Activated CD8-positive, alpha-beta memory T cell treated with anti-CD3 and anti-CD28 coated beads, Interleukin-2, amount 50 U/mL, for 1 hour (primary cell): ENCODE measurements at regions not wholly inside any gene's neighbourhood (a gene's known extent, or its start where the extent isn't known, plus 50 kb on each side); places are given as distances from the start of the nearest gene placed in this dataset.

Experiments used
- DNase-seq: peaks from one replicate; pipeline ENCODE4 v3.0.0-alpha.2; 2020; ENCODE audit errors: extremely low read depth

DNA sequence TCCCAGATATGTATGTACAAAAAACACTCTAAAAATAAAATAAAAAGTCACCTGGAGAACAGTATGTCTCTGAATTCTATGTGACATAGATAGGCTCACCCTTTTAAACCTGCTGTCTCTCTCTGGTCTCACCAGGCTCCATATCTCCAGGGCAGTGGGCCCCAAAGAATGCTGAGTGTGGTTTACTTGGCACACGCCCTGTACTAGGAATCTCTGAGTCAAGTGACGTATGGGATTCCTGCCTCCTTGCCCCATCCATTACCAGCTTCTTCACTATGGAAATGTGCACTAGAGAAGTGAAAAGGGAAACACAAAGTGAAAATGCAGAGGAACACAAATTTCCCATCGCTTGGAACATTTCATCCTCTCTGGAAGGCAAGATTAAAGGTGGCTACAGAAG lies 722.2 kb upstream of the TENM4 start:
- DNase-seq = no peak

DNA sequence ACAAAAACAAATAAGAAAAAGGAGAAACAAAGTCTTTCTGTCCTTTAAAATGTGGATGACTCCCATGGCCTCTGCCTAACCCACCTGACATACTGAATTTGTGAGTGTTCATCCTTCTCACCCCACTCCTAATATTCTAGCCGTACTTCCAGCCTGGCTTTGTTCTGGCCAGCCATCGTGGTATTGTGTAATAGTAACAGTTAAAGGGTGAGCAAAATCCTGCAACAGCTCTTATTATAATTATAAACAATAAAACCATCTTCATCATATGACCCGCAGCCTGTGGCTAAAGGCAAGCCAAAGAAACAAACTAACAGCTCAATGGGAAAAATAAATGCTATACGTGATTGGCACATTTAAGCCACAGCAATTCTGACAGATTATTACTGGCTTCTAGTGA lies 721.6 kb upstream of the TENM4 start:
- DNase-seq = no peak

DNA sequence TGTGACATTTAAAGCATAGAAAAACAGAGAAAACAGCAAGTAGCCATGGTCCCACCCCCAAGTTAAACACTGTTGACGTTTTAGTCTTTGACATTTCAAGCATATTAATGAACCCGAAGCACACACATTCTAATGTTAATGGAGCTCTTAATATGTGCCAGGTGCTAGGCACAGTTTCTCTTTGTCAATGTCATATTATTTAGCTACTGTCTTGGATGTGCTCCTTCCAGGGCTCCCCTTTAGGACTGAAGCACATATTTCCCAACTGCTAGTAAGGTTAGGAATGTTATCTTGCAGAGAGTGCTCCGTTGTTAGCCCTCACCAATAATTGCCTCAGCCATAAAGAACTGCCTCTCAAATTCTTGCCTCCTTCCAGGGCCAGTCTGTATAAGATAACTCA lies 716.6 kb upstream of the TENM4 start:
- DNase-seq = no peak

DNA sequence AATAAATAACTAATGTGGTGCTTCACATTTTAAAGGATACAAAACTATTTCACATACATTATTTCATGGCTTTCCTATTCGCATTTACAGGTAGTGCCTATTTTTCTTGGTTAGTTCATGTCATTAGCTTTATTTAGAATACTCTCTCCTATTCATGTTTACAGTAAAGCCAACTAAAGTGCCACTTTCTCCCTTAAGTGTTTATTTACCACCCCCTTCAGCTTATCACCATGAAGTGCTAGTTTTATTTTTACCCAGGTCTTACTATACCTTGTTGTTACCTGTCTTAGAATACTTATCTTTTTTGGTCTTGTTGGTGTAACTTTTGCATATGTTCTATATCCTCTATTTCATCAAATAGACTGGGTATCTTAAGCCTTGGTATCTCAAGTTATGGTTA lies 715.2 kb upstream of the TENM4 start:
- DNase-seq = no peak

DNA sequence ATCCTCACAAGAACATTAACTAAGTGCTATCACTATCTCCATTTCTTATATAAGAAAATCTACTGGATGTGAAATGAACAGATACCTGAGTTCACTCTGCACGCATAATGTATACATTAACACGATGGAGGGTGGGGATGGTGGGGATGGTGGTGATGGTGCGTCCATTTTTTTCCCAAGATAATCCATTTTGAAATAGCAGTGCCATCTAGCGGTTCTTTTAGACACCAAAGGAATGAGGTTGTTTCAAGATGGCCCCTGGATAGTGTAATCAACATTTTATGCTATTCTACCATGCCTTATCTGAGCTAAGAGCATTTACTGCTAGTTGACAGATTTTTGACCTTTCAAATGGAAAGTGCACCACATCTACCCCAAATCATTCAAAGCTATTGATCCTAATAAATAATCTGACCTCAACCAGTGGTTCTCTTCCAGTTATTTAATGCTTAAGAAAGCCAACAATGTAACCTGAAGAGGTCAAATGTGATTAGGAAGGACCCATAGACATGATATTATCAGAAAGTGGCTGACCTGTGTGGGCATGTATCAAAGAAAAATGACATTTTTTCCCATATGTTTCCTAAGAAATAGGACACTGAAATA lies 714.7 kb upstream of the TENM4 start:
- no peak for DNase-seq

DNA sequence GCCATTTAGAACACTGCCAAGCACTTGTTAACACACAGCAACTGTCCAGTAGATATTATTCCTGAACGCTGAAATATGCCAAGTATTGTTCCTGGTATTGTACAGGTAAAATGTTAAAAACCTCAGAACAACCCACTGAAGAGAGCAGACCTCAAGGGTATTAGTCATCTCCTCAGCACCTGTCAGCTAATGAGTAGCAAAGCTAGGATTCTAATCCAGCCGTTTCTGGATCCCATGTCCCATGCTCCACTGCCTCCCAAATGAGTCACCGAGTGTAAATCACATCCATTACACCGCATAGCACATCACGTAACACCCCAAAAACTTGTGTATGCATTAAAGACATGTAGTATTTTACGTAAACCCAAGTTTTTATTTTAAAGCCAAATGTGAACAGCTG lies 705.4 kb upstream of the TENM4 start:
- DNase-seq = no peak

DNA sequence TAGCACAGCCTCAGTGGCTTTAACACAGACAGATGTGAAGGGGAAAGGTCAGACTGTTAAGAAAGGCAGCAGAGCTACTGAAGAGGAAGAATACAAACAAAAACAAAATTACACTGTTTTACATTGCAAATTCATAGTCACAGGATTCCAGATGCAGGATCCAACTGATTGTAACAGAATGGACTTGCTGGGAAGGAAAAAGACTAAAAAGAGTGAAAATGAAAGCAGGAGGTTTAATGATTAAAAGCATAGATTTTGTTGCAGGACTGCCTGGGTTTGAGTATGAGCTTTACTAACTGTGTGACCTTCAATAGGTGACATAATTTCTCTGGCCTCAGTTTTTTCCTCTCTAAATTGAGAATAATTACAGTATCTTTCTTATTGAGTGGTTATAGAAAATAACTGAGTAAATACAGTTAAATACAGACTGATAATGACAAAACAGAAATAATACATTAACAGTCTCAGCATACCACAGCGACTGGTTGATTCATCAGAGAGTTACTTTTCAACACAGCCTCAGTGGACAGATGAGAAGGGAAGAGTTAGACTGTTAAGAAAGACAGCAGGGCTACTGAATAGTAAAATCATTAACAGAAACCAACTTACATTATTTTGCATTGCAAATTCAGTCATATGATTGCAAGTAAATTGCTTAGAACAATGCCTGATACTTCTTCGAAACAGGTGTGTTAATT lies 704.2 kb upstream of the TENM4 start:
- no peak for DNase-seq

DNA sequence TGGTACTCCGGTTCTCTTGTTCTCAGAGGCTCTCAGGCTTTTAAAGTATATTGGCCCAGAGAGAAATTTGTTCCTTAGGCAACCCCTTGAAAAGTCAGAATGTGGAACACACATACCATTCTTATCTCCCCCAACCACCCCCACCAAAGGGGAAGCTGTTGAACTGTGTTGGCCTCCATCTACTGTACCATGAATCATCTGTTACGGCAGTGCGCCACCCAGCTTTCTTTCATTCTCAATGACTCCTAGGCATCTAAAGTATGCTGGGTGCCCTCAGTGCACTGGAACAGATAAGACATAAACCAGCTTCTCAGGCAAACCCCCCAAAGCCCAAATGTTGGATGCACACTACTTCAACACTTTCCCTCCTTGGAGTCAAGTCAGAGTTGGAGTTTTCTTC lies 696.2 kb upstream of the TENM4 start:
- DNase-seq = no peak

DNA sequence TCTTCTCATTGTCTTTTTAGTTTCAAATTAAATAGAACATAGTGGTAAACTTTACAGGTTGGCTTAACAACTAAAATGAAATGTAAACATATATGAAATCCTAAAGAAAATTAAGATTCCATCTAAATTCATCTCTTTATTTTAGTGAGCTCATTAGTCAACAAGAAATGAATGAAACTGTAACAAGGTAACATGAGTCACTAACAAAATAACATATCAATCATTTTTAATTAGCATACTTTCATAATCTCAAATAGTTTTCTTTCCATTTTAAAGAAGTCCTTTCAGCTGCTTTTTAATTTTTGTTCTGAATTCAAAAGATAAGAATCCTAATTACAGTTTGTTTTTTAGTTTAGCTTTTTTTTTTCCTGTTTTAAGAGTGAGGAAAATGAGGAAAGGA lies 688.6 kb upstream of the TENM4 start:
- no peak for DNase-seq

DNA sequence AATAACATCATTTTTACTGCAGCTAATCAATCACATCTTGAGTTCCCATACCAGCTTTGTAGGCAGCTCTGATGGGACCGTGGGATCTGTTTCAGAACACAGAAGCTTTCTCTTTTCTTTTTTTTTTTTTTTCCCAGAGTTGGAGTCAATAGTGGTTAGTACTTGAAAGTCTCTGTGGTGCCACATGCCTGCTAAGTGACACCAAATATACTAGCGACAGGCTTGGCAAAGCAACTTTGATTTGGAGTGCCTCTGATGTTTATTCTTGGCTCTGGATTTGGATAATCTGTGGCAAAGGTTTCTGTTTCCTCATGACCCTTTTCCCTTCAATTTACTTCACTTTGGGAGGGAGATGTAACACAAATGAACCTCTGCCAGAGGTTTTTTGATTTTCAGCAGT lies 681.4 kb upstream of the TENM4 start:
- DNase-seq = no peak

DNA sequence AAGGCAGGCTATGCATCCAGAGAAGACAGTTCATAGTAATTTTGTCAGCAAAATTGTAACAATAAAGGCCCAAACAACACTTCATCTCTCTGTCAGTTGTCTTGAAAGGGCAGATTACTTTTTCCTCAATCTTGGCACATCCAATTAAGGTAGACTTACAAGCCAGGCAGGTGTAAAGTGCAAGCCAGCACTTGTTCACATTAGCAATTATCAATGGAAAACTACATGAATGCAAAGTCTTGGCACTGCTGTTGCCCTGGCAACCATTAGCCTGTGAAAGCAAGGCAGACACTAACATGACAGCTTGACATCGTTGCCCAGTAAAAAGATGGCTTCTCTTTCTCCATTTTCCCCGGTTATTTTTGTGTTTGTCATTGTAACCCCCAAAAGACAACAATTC lies 677.2 kb upstream of the TENM4 start:
- no peak for DNase-seq

DNA sequence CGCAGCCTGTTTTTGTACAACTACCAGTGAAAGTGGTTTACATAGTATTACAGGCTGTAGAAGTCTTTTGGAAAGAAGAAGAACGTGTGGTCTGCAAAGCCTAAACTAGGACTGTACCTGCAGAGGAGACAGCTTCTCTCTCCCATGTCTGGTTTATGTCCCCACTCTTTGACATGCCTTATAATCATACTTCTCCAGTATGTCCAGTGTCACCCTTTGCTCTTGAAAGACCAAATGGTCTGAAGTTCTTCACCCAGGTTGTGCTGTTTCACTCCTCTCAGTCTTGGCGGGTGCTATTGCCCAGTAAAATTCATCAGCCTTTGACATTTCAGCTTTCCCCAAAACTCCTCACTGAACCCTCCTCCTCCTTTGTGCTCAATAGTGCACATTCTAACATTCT lies 676.0 kb upstream of the TENM4 start:
- no peak for DNase-seq

DNA sequence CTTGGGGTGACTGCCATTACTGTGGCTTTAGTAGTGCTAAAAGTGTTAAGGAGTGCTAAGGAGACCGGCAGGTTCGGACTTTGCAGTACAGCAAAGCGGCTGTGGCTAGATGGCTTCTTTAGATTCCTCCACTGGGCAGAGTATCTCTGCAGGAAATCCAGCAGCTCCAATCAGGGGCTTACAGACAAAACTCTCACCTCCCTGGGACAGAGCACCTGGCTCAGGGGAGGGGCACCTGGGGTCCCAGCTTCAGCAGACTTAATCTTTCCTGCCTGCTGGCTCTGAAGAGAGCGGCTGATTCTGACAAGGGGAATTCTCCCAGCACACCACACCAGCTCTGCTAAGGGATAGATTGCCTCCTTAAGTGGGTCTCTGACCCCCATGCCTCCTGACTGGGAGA lies 668.8 kb upstream of the TENM4 start:
- no peak for DNase-seq

DNA sequence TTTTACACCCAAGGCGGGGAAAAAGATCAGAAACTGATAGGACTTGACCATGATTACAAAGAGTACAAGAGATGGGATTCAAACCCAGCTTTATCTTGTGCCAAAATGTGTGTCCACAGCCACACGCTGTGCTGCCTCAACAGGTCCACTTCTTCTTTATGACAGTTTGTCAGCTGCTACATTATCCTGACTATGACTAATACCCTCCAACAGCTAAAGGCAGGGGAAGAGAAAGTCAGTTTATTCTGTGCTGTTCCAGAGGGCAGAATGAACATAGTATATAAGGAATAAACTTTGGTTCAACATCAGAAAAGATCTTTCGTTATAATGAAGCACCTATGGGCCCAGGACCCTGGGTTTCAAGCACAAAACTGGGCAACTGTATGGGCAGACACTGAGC lies 668.2 kb upstream of the TENM4 start:
- no peak for DNase-seq

DNA sequence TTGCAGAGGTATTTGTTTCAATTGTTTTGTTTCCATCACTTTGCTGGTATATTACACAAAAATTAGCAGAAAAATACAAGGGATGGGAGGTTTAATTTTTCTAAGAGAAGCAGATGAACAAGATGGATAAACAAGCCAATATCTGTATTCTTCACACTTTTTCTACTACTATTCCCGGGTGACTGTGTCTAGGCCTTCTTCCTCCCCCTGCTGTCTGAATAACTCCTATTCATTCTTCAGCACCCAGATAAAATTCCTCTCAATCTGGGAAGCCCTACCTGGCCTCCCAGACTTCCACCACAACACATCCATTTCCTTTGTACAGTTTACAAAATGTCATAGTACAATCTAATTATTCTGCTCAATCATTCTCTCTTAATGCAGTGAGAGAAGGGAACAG lies 666.6 kb upstream of the TENM4 start:
- DNase-seq = no peak

DNA sequence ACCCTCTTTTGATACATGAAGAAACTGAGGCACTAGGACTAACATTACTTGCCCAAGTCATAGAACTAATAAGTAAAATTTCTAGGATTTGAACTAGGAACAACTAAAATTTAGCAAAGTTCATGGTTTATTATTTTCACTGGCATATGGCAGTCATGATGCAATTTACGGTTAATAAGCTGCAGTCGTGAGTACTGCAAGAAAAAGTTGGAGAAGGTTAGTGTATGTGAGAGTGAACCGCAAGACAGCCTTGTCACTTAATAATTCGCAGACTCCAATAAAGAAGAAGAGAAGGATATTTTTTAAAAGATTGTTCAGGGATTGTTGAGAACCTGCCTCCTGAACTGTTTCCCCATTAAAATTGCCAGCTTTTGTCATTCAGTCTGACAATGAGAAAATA lies 663.4 kb upstream of the TENM4 start:
- no peak for DNase-seq

DNA sequence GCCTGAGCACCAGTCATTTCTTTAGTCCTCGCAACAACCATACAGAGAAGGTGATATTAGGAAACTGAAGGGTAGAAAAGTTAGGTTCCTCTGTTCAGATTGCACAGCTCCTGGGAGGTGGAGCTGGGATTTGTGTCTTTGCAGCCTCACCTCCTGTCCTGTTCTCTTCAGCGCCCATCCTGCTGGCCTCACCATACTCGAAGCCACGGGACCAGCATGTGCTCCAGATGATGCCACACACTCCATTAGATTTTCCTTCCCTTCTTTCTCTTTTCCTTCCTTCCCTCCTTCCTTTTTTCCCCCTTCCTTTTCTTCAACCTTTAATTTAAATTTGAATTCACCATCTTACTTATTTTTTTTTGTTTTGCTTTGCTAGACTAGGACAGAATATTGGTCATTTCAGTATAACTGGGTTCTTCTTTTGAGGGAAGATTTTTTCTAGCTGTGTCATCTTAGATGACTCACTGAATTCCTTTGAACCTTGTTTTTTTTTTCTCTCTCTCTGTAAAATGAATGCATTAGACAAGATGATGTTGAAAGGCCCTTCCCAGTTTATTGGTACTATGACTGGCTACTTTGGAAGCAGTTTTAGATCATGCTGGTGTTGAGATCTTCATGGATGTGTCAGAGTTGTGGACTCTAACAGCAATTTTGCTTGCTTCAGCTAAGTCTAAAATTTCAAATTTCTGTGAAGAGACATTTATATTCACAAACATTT lies 662.5 kb upstream of the TENM4 start:
- no peak for DNase-seq

DNA sequence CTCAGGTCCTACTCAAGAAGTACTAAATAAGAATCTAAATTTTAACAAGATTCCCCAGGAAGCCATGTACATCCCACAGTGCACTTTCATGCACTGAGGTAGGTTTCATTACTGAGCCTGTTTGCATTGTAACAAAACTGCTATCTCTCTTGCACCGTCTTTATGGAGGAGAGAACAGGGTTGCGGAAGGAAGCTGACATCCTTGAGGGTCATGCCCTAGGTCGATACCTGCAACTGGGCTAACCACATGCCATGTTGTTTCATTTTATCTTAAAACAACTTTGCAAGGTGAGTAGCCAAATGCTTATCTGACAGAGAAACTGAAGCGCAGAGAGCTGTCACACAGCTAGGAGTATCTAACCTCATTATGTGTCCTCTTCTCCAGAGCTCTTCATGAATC lies 656.3 kb upstream of the TENM4 start:
- DNase-seq = no peak

DNA sequence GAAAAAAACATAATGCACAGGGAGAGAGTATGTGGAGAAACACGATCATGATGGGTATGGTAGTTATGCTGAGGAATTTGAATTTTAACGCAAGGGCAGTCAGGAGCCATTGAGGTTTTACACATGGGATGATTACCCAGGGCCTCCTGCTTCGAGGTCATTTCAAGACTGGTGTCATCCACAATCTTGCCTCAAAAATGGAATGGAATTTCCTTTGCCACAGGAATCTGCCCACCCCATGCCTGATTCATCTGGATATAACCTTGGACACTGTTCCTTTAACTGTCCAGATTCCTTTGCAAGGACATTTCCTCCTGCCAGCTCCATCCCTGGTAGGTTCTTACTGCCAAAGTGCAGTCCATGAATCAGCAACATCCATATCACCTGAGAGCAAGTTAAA lies 655.9 kb upstream of the TENM4 start:
- no peak for DNase-seq

DNA sequence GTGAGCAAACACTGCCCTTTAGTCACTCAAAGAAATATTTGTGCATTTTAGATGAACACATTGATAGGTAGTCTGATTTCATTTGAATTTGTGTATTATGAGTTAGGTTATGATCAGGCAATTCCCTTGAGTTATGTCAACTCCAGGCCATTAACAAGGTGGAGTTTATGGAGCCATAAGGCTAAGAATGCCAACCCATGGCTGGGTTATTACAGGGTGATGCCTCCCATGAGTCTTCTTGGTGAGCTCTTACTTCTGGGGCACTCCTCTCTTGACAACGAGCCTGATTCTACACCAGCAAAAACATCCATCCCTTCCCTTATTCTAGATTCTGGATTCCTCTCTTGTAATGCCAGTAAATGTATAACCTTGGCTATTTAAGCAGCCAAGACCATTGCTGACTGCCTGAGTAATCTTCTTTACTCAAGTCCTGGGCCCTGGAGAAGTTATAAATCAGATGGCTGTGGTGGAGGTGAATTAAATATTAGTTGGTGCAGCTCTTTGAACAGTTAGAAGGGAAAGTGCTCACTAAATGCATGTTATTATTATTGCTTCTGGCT lies 645.7 kb upstream of the TENM4 start:
- DNase-seq = no peak

DNA sequence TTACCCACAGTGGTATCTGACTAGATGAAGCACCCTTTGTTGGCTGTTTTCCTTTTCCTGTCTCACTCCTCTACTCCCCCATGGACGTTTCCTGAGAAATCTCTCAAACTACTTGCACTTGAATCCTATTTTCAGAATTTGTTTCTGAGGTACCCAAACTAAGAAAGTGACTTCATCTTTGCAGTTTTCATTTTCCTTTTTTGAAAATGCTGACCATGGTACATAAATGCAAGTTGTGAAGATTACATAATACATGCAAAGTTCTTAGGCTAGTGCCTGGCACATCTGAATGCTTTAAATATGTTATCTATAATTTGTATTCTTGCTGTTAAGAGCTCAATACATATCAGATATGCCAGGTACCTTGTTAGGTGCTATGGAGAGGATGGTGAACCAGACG lies 644.7 kb upstream of the TENM4 start:
- no peak for DNase-seq

DNA sequence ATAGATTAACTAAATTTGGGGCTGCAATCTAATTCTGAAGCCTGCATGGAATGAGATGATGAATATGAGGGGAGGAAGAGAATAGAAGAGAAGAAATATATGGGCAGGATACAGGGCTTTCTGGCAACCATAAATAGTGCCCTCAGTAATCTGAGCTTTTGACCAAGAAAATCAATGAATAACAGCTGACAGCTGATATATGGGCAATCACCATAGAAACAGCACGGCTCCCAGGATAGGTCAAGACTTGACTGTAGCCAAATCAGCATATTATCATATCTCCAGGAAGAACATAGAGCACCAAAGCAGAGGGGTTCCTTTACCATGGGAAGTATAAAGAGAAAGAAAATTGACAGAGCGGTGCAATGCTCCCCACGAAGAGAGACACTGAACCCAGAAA lies 643.8 kb upstream of the TENM4 start:
- no peak for DNase-seq

DNA sequence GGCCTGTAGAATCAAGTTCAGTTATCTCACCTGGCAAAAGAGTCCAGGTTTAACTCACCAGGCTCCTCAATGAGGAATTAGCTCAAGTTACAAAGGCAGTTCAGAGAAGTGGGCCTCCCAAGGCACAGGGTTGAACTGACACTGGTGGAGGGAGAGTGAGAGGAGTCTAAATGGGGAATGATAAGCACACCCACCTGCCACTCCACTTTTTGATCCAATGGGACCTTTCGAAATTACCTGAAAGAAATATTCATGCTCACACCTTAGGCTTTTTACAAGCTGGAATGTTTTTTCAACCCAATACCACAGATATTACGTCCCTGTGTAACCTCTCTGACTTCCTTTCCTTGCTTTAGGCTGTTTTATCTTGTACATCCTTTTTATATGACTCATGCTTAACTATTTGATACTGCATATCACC lies 642.7 kb upstream of the TENM4 start:
- DNase-seq = no peak
